ENCODE measurements at regions not wholly inside any gene's neighbourhood (a gene's known extent, or its start where the extent isn't known, plus 50 kb on each side); places are given as distances from the start of the nearest gene placed in this dataset.

GRCh38 chr2:196368546-196369225 is 197.3 kb upstream of the STK17B start:
- no peak for TF ChIP-seq CTCF (IDR thresholded peaks at IDR 0.05)
- no peak for TF ChIP-seq POLR2A (IDR thresholded peaks at IDR 0.05)

Data from adrenal gland (tissue), 5 donors.